ENCODE measurements at regions not wholly inside any gene's neighbourhood (a gene's known extent, or its start where the extent isn't known, plus 50 kb on each side); places are given as distances from the start of the nearest gene placed in this dataset.

DNA sequence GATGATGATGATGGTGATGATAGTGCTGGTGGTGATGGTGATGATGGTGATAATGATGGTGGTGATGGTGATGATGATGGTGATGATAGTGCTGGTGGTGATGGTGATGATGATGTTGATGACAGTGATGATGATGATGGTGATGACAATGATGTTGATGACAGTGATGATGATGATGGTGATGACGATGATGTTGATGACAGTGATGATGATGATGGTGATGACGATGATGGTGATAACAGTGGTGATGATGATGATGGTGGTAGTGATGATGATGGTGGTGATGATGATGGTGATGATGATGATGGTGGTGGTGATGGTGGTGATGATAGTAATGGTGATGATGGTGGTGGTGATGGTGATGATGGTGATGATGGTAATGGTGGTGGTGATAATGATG lies 80.1 kb upstream of the MXRA5 start:
- no peak overlapping the region for H3K4me3 ChIP-seq (ENCODE audit: low read depth in 1 of 3, low read length in 3 of 3)
- H3K36me3 ChIP-seq (ENCODE audit: control insufficient read depth in 4 of 4, insufficient read depth in 3 of 4, low read depth in 1 of 4, low read length in 3 of 4) = no peaks in the 10 kb centered on the region
- no peaks in the 10 kb centered on the region for H3K27me3 ChIP-seq (ENCODE audit: control insufficient read depth in 4 of 4, insufficient read depth in 4 of 4, low read length in 3 of 4)
- WGBS = 98% methylated on average over 2 of the region's 2 CpGs
- no peak overlapping the region for H3K27ac ChIP-seq (ENCODE audit: low read depth in 1 of 2, low read length in 2 of 2)
- H3K9me3 ChIP-seq (ENCODE audit: control insufficient read depth in 4 of 4, low read length in 3 of 4) = no peaks in the 10 kb centered on the region
- DNase-seq (ENCODE audit: low spot score) = no peak
- no peak overlapping the region for H3K9ac ChIP-seq (ENCODE audit: low read depth in 1 of 2, low read length in 2 of 2)
- TF ChIP-seq RXRA (IDR thresholded peaks at IDR 0.05) (no peak), JUND (IDR thresholded peaks at IDR 0.05) (no peak), YY1 (IDR thresholded peaks at IDR 0.05) (no peak)
- TF ChIP-seq, protein P1, sequence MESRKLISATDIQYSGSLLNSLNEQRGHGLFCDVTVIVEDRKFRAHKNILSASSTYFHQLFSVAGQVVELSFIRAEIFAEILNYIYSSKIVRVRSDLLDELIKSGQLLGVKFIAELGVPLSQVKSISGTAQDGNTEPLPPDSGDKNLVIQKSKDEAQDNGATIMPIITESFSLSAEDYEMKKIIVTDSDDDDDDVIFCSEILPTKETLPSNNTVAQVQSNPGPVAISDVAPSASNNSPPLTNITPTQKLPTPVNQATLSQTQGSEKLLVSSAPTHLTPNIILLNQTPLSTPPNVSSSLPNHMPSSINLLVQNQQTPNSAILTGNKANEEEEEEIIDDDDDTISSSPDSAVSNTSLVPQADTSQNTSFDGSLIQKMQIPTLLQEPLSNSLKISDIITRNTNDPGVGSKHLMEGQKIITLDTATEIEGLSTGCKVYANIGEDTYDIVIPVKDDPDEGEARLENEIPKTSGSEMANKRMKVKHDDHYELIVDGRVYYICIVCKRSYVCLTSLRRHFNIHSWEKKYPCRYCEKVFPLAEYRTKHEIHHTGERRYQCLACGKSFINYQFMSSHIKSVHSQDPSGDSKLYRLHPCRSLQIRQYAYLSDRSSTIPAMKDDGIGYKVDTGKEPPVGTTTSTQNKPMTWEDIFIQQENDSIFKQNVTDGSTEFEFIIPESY (IDR thresholded peaks at IDR 0.05) = no peak
- TF ChIP-seq, protein P2, sequence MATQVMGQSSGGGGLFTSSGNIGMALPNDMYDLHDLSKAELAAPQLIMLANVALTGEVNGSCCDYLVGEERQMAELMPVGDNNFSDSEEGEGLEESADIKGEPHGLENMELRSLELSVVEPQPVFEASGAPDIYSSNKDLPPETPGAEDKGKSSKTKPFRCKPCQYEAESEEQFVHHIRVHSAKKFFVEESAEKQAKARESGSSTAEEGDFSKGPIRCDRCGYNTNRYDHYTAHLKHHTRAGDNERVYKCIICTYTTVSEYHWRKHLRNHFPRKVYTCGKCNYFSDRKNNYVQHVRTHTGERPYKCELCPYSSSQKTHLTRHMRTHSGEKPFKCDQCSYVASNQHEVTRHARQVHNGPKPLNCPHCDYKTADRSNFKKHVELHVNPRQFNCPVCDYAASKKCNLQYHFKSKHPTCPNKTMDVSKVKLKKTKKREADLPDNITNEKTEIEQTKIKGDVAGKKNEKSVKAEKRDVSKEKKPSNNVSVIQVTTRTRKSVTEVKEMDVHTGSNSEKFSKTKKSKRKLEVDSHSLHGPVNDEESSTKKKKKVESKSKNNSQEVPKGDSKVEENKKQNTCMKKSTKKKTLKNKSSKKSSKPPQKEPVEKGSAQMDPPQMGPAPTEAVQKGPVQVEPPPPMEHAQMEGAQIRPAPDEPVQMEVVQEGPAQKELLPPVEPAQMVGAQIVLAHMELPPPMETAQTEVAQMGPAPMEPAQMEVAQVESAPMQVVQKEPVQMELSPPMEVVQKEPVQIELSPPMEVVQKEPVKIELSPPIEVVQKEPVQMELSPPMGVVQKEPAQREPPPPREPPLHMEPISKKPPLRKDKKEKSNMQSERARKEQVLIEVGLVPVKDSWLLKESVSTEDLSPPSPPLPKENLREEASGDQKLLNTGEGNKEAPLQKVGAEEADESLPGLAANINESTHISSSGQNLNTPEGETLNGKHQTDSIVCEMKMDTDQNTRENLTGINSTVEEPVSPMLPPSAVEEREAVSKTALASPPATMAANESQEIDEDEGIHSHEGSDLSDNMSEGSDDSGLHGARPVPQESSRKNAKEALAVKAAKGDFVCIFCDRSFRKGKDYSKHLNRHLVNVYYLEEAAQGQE (IDR thresholded peaks at IDR 0.05) = no peak
- no peaks in the 10 kb centered on the region for H3K4me1 ChIP-seq (ENCODE audit: control insufficient read depth in 4 of 4, insufficient read depth in 4 of 4, low read length in 3 of 4)

DNA sequence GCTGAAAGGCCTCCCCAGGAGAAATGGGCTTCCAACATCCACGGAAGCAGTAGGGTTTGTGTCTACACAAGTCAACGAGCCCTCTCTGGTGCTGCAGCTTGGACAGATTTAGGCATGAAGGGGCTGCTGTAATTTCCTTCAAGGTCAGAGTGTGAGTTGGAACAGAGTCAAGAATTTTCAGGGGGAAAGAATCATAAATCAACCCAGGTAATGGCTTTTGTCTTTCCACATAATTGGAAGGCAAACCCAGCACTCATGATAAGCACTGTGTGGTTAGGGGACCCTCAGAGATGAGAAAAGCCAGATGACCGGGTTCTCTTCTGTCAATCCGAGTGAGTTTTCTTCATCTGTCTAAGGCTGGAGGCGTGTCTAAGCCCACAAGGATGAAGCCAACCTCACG lies 78.6 kb upstream of the MXRA5 start:
- TF ChIP-seq FOXA1 (IDR thresholded peaks at IDR 0.05) (no peak), YY1 (IDR thresholded peaks at IDR 0.05) (no peak), HNF4G (IDR thresholded peaks at IDR 0.05) (no peak), CTCF (IDR thresholded peaks at IDR 0.05; ENCODE audit: low read depth, low read length, missing input control) (no peak), EGR1 (IDR thresholded peaks at IDR 0.05; ENCODE audit: low read depth in 2 of 2) (no peak), NR2F2 (IDR thresholded peaks at IDR 0.05) (no peak), RXRA (IDR thresholded peaks at IDR 0.05) (no peak), TAF1 (conservative IDR thresholded peaks at IDR 0.05) (no peak), JUND (IDR thresholded peaks at IDR 0.05) (no peak), FOXA2 (IDR thresholded peaks at IDR 0.05) (no peak), RAD21 (IDR thresholded peaks at IDR 0.05) (no peak), MAX (IDR thresholded peaks at IDR 0.05) (no peak)
- TF ChIP-seq, protein P2 (IDR thresholded peaks at IDR 0.05) = no peak
- 62% methylated on average over 6 of the region's 6 CpGs for WGBS
- Histone ChIP-seq H3K4me3 (ENCODE audit: low read depth in 1 of 3, low read length in 3 of 3) (no peak overlapping the region), H3K27ac (ENCODE audit: low read depth in 1 of 2, low read length in 2 of 2) (no peak overlapping the region), H3K9ac (ENCODE audit: low read depth in 1 of 2, low read length in 2 of 2) (no peak overlapping the region), H3K36me3 (ENCODE audit: control insufficient read depth in 4 of 4, insufficient read depth in 3 of 4, low read depth in 1 of 4, low read length in 3 of 4) (no peaks in the 10 kb centered on the region), H3K27me3 (ENCODE audit: control insufficient read depth in 4 of 4, insufficient read depth in 4 of 4, low read length in 3 of 4) (no peaks in the 10 kb centered on the region), H3K9me3 (ENCODE audit: control insufficient read depth in 4 of 4, low read length in 3 of 4) (no peaks in the 10 kb centered on the region), H3K4me1 (ENCODE audit: control insufficient read depth in 4 of 4, insufficient read depth in 4 of 4, low read length in 3 of 4) (no peaks in the 10 kb centered on the region)
- no peak for DNase-seq (ENCODE audit: low spot score)

Measured in liver (tissue), 8 donors.